ENCODE measurements at regions not wholly inside any gene's neighbourhood (a gene's known extent, or its start where the extent isn't known, plus 50 kb on each side); places are given as distances from the start of the nearest gene placed in this dataset.
"Not testable (repeated sequence)": the region's sequence is repeated elsewhere in the genome, so short reads cannot be mapped to it uniquely, and the experiment has no call there.

GRCh38 chr6:92008757-92009502 is 1410.4 kb downstream of the EPHA7 start:
- DNase-seq, result no peak

GRCh38 chr6:92000112-92000511 is 1413.2 kb upstream of the MAP3K7 start:
- DNase-seq, result no peak

- no peak for DNase-seq
These were observed 1407.9 kb upstream of the MAP3K7 start for GRCh38 chr6:91994787-91995186.

GRCh38 chr6:91982559-91982958 is 1395.7 kb upstream of the MAP3K7 start:
- no peak for DNase-seq

- DNase-seq, result no peak
These were observed 1389.9 kb upstream of the MAP3K7 start for GRCh38 chr6:91976797-91977196.

GRCh38 chr6:91970700-91971099 is 1383.8 kb upstream of the MAP3K7 start:
- no peak for DNase-seq

GRCh38 chr6:91965872-91966271 is 1379.0 kb upstream of the MAP3K7 start:
- DNase-seq, result no peak

- DNase-seq, result no peak
These were observed 1374.8 kb upstream of the MAP3K7 start for GRCh38 chr6:91961671-91962070.

GRCh38 chr6:91961236-91961635 is 1374.4 kb upstream of the MAP3K7 start:
- no peak for DNase-seq

- DNase-seq, result no peak
These were observed 1355.0 kb upstream of the MAP3K7 start for GRCh38 chr6:91941838-91942237.

GRCh38 chr6:91940801-91941200 is 1353.9 kb upstream of the MAP3K7 start:
- no peak for DNase-seq

- no peak for DNase-seq
These were observed 1340.0 kb upstream of the MAP3K7 start for GRCh38 chr6:91926827-91927226.

- no peak for DNase-seq
These were observed 1339.5 kb upstream of the MAP3K7 start for GRCh38 chr6:91926361-91926760.

- no peak for DNase-seq
These were observed 1325.1 kb upstream of the MAP3K7 start for GRCh38 chr6:91911945-91912344.

GRCh38 chr6:91904586-91905164 is 1317.8 kb upstream of the MAP3K7 start:
- DNase-seq, result no peak

GRCh38 chr6:91895599-91896285 is 1308.9 kb upstream of the MAP3K7 start:
- DNase-seq, result no peak

- no peak for DNase-seq
These were observed 1299.4 kb upstream of the MAP3K7 start for GRCh38 chr6:91886183-91886795.

- DNase-seq, result not testable (repeated sequence)
These were observed 1294.9 kb upstream of the MAP3K7 start for GRCh38 chr6:91881791-91882190.

GRCh38 chr6:91879386-91879995 is 1292.6 kb upstream of the MAP3K7 start:
- no peak for DNase-seq

- no peak for DNase-seq
These were observed 1291.1 kb upstream of the MAP3K7 start for GRCh38 chr6:91877994-91878393.

- no peak for DNase-seq
These were observed 1288.1 kb upstream of the MAP3K7 start for GRCh38 chr6:91874971-91875370.

- DNase-seq, result no peak
These were observed 1281.8 kb upstream of the MAP3K7 start for GRCh38 chr6:91868539-91869202.

GRCh38 chr6:91865889-91866288 is 1279.0 kb upstream of the MAP3K7 start:
- no peak for DNase-seq

All from activated effector memory CD4-positive, alpha-beta T cell treated with anti-CD3 and anti-CD28 coated beads, Interleukin-2, amount 50 U/mL, for 16 hours (primary cell).